ENCODE measurements at regions not wholly inside any gene's neighbourhood (a gene's known extent, or its start where the extent isn't known, plus 50 kb on each side); places are given as distances from the start of the nearest gene placed in this dataset.
"Not testable (repeated sequence)": the region's sequence is repeated elsewhere in the genome, so short reads cannot be mapped to it uniquely, and the experiment has no call there.

GRCh38 chr5:89168766-89169165 lies 285.8 kb upstream of the MEF2C start:
- no peak for DNase-seq

DNA sequence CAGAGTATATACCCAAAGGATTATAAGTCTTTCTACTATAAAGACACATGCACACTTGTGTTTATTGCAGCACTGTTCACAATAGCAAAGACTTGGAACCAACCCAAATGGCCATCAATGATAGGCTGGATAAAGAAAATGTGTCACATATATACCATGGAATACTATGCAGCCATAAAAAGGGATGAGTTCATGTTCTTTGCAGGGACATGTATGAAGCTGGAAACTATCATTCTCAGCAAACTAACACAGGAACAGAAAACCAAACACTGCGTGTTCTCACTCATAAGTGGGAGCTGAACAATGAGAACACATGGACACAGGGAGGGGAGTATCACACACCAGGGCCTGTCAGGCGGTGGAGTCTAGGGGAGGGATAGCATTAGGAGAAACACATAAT lies 281.7 kb upstream of the MEF2C start:
- not testable (repeated sequence) for DNase-seq

GRCh38 chr5:89156226-89156625 lies 273.2 kb upstream of the MEF2C start:
- DNase-seq = no peak

- DNase-seq = no peak
These were observed 264.0 kb upstream of the MEF2C start for GRCh38 chr5:89147031-89147430.

GRCh38 chr5:89137148-89137547 lies 254.2 kb upstream of the MEF2C start:
- DNase-seq = no peak

- no peak for DNase-seq
These were observed 251.0 kb upstream of the MEF2C start for GRCh38 chr5:89133975-89134374.

GRCh38 chr5:89133129-89133528 lies 250.1 kb upstream of the MEF2C start:
- no peak for DNase-seq

GRCh38 chr5:89130851-89131250 lies 247.9 kb upstream of the MEF2C start:
- no peak for DNase-seq

- no peak for DNase-seq
These were observed 247.0 kb upstream of the MEF2C start for GRCh38 chr5:89129941-89130340.

GRCh38 chr5:89128906-89129625 lies 246.1 kb upstream of the MEF2C start:
- no peak for DNase-seq

GRCh38 chr5:89128092-89128491 lies 245.1 kb upstream of the MEF2C start:
- DNase-seq = no peak

DNA sequence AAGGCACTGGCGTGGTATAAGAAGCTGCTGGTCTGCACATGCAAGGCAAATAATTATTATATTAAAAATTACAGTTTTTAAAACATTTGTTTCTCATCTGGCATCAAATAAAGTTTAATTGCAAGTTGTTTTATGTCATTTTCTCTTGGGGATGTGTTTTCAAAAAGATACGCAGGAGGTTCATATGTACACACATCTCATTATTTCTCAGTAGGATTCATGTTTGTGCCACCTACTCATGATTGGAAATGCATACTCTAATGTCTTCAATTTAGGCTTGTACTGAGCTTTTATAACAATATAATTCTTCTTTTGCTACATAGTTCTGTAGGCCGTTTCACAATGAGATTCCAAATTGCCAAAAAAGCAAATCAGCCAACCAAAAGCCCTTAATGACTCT lies 244.2 kb upstream of the MEF2C start:
- DNase-seq = no peak

DNA sequence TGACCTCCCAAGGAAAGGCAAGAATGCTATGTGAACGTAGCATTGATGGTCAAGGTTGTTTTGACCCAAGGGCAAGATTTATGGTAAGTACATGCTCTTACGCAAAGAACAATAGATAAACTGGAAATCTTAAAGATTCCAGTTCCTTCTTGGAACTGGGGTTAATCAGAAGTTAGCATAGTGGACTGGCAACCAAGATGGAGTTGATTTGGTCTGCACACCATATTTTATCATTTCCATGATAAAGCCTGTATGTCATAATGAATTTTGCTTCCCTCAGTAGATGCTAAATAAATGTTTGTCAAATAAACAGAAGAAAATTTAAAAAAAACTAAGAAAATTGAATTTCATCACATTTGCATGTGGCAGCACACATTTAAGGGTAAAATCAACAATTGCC lies 242.4 kb upstream of the MEF2C start:
- no peak for DNase-seq

GRCh38 chr5:89123581-89123980 lies 240.6 kb upstream of the MEF2C start:
- DNase-seq = no peak

- no peak for DNase-seq
These were observed 237.7 kb upstream of the MEF2C start for GRCh38 chr5:89120719-89121118.

- DNase-seq = no peak
These were observed 234.2 kb upstream of the MEF2C start for GRCh38 chr5:89117124-89117644.

- DNase-seq = no peak
These were observed 228.1 kb upstream of the MEF2C start for GRCh38 chr5:89110916-89111646.

DNA sequence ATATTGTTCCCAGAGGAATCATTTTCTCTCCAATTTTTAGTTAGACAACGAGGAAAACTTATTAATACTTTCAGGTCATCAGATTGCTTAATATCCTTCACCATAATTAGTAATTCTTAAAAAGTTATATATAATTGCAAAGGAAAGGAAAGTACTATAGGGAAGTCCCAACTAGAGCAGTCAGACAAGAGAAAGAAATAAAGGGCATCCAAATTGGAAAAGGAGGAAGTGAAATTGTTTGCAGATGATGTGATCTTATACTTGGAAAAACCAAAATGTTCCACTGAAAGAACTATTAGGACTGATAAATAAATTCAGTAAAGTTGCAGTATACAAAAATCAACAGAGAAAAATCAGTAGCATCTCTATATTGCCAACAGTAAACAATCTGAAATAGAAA lies 223.5 kb upstream of the MEF2C start:
- DNase-seq = no peak

DNA sequence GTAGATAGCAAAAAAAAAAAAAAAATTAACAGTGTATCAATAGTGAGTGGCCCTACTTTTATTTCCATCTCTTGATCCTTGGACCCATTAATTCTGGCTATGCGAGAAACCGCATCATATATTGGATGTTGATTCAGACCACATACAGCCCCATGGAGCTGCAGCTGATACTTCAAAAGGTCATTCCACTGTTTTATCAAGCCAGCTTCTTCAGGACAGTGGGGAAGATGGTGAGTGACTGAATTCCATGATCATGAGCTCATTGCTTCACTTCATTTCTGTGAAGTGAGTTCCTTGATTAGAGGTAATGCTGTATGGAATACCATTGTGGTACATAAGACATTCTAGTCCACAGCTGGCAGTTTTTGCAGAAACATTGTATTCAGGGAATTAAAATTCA lies 222.9 kb upstream of the MEF2C start:
- DNase-seq = no peak

DNA sequence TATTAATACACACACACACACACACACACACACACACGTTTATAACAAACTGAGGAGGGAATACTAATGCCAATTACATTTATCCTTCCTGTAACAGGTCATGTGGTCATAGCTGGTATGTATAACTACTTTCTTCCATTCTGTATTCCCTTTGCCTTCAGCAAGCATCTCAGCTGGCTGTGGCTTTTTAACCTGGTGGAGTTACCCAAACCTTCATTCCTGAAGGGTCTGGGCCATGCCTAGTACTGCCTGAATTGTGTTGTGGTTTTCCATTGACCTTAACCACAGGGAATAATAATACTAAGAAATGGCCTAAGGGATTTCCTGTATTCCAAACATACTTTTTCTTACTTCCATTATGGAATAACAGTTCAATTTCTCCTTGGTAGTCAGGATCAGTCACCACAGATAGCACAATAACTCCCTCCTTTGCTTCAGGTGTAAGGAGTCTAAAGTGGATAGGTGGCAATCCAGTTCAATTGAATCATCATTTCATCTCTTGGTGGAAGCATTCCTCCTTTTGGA lies 222.2 kb upstream of the MEF2C start:
- no peak for DNase-seq

DNA sequence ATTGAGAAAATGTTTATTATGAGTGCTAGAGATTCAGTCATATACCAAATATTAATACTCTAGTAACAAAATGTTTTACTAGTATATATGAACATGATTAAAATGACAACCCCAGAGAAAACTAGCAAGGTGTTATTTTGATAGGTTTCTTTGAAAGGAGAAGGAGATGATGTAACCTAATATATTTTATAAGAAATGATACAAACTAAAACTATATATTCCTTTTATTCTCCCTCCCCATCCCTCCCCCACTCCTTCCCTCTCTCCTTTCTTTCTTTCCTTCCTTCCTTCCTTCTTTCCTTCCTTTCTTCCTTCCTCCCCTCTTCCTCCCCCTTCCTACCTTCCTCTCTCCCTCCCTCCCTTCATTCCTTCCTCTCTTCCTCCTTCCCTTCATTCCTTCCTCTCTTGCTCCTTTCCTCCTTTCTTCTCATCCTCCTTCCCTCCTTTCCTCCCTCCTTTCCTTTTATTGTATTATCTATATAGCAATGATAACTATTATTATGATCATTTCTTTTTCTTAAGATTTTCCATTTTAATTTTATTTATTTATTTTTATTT lies 215.3 kb upstream of the MEF2C start:
- no peak for DNase-seq

DNA sequence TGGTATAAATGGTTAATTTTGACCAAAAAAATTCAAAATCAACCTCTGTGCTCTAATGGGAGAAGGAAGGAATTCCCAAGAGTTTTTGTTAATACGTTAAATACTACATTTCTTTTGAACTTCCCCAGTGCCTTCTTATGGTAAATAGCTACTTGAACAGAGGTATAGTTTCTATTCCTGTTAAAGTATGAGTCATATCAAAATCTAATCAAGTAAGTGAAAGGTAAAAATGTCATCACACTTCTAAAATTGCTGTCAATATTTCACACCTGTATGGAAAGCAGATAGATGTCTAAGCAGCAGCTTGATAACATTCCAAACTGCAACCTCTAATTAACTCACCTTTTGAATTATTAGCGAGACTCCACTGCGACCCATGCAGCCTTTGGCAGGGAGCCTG lies 214.1 kb upstream of the MEF2C start:
- DNase-seq = no peak

DNA sequence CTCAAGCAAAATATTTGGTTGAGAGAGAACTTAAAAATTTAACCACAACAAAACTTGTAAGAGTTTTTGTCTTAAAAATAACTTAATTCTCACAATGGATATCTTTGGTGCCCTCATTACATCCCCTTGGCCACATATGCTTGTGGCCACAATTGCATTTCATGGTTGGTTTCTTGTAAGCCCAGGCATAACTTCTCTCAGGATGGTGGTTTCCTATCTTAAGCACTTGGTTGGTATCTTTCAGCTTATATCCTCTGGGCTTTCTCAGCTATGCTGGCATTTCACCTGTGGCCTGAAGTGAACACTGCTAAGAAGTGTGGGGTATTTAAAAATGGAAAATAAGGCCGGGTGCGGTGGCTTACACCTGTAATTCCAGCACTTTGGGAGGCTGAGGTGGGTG lies 212.4 kb upstream of the MEF2C start:
- no peak for DNase-seq

DNA sequence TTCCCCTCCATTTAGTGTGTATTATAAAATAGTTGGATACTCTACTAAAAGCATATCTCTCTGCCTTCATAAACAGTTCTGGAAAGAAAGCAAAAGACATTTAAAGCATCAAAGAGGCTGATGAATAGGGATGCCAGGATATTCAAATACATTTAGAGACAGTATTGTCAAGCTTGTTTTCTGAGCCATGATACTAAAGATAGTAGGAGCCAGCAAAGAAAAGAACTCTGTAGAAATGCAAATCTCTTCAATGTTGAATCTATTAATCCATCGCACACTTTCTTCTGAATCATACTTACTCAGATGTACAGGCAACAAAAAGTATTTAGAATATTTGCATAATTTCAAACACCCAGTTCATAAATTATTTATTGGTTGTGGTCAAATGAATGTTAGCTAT lies 207.1 kb upstream of the MEF2C start:
- DNase-seq = no peak

All from activated naive CD4-positive, alpha-beta T cell (primary cell).